HFF-Myc (cell line): ENCODE measurements at regions not wholly inside any gene's neighbourhood (a gene's known extent, or its start where the extent isn't known, plus 50 kb on each side); places are given as distances from the start of the nearest gene placed in this dataset.
"Not testable (repeated sequence)": the region's sequence is repeated elsewhere in the genome, so short reads cannot be mapped to it uniquely, and the experiment has no call there.

Experiments used
- DNase-seq: peaks from one replicate; pipeline ENCODE4 v3.0.0-alpha.2; 2011; ENCODE audit warnings: low read depth; ENCODE audit errors: extremely low read depth
- H3K4me3 ChIP-seq: replicated peaks from 2 replicates; pipeline ENCODE4 v1.5.1; 2011; ENCODE audit warnings: low read depth, mild to moderate bottlenecking, control low read depth, low read length
- CTCF ChIP-seq: IDR thresholded peaks from 2 replicates; pipeline ENCODE4 v1.5.1; 2012; ENCODE audit warnings: mild to moderate bottlenecking, low read depth, low read length, control low read depth; ENCODE audit errors: missing control alignments

GRCh38 chr5:154543380-154543779 lies 65.4 kb upstream of the HAND1 start:
- TF ChIP-seq CTCF = no peak
- no peak overlapping the region for H3K4me3 ChIP-seq
- no peak for DNase-seq

GRCh38 chr5:154542581-154542980 lies 64.6 kb upstream of the HAND1 start:
- DNase-seq = no peak
- no peak for TF ChIP-seq CTCF

GRCh38 chr5:154542000-154542399 lies 64.0 kb upstream of the HAND1 start:
- H3K4me3 ChIP-seq = no peak overlapping the region
- no peak for DNase-seq
- TF ChIP-seq CTCF = no peak

More at GRCh38 chr5:154542581-154542980, 64.6 kb upstream of the HAND1 start:
- no peak overlapping the region for H3K4me3 ChIP-seq

- TF ChIP-seq CTCF = peak; percentile 7
- DNase-seq = no peak
- no peak overlapping the region for H3K4me3 ChIP-seq
These were observed 63.5 kb upstream of the HAND1 start for GRCh38 chr5:154541553-154541952.

GRCh38 chr5:154540600-154540999 lies 62.6 kb upstream of the HAND1 start:
- TF ChIP-seq CTCF = no peak
- no peak for DNase-seq
- H3K4me3 ChIP-seq = no peak overlapping the region

- DNase-seq = no peak
- H3K4me3 ChIP-seq = no peak overlapping the region
- no peak for TF ChIP-seq CTCF
These were observed 60.5 kb upstream of the HAND1 start for GRCh38 chr5:154538492-154538891.

GRCh38 chr5:154536439-154536838 lies 58.4 kb upstream of the HAND1 start:
- not testable (repeated sequence) for DNase-seq, H3K4me3 ChIP-seq
